Lower leg skin (tissue), 3 donors: ENCODE measurements at regions not wholly inside any gene's neighbourhood (a gene's known extent, or its start where the extent isn't known, plus 50 kb on each side); places are given as distances from the start of the nearest gene placed in this dataset.

Experiments used
- CTCF ChIP-seq, 3 donors: fragments of 450-650 bp; IDR thresholded peaks; one replicate each; pipeline ENCODE4 v1.5.1; 2016; ENCODE audit warnings: antibody characterized with exemption in 3 of 3, mild to moderate bottlenecking in 3 of 3, moderate library complexity in 2 of 3
- POLR2A ChIP-seq, 2 donors: fragments of 450-650 bp; IDR thresholded peaks; one replicate each; pipeline ENCODE4 v1.6.1; 2016 to 2017; ENCODE audit warnings: antibody characterized with exemption in 2 of 2, mild to moderate bottlenecking in 1 of 2, moderate library complexity in 1 of 2

- TF ChIP-seq CTCF (IDR thresholded peaks at IDR 0.05) (no peak), POLR2A (IDR thresholded peaks at IDR 0.05) (no peak)
These were observed 73.2 kb upstream of the ADGRL4 start for GRCh38 chr1:79079770-79080169.
